HL-60 (cell line): ENCODE measurements at regions not wholly inside any gene's neighbourhood (a gene's known extent, or its start where the extent isn't known, plus 50 kb on each side); places are given as distances from the start of the nearest gene placed in this dataset.

Source experiments
- CTCF ChIP-seq: IDR thresholded peaks from one replicate; pipeline ENCODE4 v1.5.1; 2011; ENCODE audit warnings: low read length, control low read depth, inconsistent platforms; ENCODE audit not compliant: insufficient read depth
- GABPA ChIP-seq: IDR thresholded peaks from 2 replicates; pipeline ENCODE4 v1.6.1; 2012; ENCODE audit warnings: low read depth
- POLR2AphosphoS5 ChIP-seq: IDR thresholded peaks from 2 replicates; pipeline ENCODE4 v1.6.1; 2012; ENCODE audit warnings: low read depth
- REST ChIP-seq: IDR thresholded peaks from 2 replicates; pipeline ENCODE4 v1.6.1; 2012; ENCODE audit warnings: low read depth; ENCODE audit not compliant: insufficient replicate concordance

DNA sequence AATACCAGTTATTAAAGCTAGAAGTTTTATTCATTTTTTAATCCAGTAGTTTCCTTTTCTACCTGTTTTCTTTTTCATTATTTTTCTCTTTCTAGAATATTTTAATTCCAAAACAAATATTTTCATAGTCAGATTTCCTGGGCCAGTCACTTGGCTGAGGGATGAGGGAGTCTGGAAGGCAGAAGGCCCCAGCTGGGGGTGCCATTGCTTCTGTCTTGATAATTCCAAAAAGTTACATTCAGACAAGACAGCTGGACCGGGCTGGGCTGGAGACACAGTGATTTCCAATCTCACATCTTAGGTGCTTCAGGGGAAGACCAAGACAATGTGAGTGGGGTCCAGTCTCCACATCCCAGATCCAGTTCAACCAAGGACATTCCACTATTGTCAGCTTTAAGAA lies 263.5 kb downstream of the TMA16 start:
- TF ChIP-seq CTCF (no peak), REST (no peak), POLR2AphosphoS5 (no peak), GABPA (no peak)
